ENCODE measurements at regions not wholly inside any gene's neighbourhood (a gene's known extent, or its start where the extent isn't known, plus 50 kb on each side); places are given as distances from the start of the nearest gene placed in this dataset.

DNA sequence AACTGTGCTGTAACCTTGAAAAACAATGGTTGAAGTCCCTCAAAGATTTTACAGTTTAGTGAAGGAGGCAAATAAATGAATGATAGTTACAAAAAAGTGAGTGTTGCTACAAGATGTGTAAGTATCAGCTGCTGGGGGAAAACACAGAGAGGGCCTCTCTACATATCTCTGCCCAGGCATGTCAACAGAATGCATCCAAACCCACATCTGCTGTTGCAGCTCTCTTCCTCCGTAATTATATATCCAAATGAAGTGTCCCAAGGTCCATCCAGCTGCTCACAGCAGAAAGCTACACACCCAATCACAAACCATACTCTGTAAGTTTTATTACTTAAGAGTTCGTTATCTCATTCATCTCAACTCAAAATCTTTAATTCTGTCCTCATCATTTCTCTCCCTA is 584.6 kb downstream of the ANXA1 start:
- TF ChIP-seq, protein P1, sequence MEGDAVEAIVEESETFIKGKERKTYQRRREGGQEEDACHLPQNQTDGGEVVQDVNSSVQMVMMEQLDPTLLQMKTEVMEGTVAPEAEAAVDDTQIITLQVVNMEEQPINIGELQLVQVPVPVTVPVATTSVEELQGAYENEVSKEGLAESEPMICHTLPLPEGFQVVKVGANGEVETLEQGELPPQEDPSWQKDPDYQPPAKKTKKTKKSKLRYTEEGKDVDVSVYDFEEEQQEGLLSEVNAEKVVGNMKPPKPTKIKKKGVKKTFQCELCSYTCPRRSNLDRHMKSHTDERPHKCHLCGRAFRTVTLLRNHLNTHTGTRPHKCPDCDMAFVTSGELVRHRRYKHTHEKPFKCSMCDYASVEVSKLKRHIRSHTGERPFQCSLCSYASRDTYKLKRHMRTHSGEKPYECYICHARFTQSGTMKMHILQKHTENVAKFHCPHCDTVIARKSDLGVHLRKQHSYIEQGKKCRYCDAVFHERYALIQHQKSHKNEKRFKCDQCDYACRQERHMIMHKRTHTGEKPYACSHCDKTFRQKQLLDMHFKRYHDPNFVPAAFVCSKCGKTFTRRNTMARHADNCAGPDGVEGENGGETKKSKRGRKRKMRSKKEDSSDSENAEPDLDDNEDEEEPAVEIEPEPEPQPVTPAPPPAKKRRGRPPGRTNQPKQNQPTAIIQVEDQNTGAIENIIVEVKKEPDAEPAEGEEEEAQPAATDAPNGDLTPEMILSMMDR (IDR thresholded peaks at IDR 0.05; ENCODE audit: insufficient read depth, low read length) = no peak
- DNase-seq (ENCODE audit: low read depth) = no peak
- H3K4me3 ChIP-seq (ENCODE audit: low read depth, low read length) = no peak overlapping the region

DNA sequence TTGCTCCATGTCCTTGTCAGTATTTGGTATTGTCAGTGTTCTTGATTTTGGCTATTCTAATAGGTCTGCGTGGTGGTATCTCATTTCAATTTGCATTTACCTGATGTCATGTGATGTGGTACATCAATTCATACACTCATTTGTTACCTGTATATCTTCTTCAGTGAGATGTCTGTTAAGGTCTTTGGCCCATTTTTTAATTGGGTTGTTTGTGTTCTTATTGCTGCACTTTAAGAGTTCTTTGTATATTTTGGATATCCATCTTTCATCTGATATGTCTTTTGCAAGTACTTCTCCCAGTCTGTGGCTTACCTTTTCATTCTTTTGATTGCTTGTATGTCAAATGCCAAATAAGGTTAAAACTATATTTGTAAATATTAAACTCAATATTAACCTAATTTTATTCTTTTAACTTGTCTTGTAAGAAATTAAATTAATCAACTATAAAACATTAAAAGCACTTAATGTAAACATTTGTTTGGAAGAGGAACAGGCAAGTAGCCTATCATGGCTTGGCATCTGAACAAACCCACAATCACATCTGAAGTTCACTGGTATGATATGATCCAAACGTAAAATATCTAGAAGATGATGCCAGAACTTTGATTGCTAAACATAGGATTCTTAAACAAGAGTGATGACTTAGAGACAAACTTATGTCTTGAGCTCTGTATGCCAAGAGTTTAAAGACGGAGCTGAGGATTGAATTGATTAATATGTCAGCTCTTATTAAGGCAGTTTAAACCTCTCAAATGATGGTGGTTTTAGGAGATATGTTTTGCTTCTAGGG is 587.3 kb downstream of the ANXA1 start:
- no peak overlapping the region for H3K4me3 ChIP-seq (ENCODE audit: low read depth, low read length)
- no peak for DNase-seq (ENCODE audit: low read depth)
- TF ChIP-seq, protein P1 (IDR thresholded peaks at IDR 0.05; ENCODE audit: insufficient read depth, low read length) = no peak

DNA sequence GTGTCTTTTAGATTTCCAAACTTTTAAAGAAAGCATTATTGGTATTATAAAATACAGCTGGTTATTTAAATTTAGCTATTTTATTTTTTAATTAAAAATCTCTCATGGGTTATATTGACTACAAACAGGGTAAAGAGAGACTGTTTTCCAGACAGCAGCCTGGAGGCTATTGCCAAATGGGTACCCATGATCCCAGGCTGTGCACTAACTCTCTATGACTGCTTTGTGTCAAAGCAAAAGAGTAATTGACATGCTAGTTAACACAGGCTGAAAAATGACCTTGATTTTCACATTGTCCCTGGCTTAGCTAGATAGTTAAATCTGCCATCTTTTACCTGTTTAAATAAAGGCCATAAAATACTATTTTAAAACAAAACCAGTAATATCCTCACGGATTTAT is 589.7 kb downstream of the ANXA1 start:
- H3K4me3 ChIP-seq (ENCODE audit: low read depth, low read length) = no peak overlapping the region
- TF ChIP-seq, protein P1 (IDR thresholded peaks at IDR 0.05; ENCODE audit: insufficient read depth, low read length) = no peak
- no peak for DNase-seq (ENCODE audit: low read depth)

DNA sequence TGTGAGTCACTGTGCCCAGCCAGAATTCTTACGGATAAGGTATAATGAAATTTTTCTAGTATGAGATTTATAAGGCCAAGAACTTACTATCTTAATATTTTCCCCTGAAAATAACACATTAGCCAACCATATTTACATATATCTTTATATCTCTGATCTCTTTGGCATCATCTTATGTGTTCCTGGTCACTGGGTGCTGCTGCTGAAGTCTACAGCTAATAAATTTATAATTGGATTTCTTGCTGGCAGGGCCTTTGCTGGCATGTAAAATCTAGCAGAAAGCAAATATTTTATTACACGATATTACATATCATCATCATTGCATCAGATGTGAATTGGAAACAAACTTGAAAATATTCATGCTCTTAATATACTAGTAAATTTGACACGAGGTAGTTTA is 590.7 kb downstream of the ANXA1 start:
- no peak for DNase-seq (ENCODE audit: low read depth)
- TF ChIP-seq, protein P1 (IDR thresholded peaks at IDR 0.05; ENCODE audit: insufficient read depth, low read length) = no peak
- no peak overlapping the region for H3K4me3 ChIP-seq (ENCODE audit: low read depth, low read length)

- no peak for DNase-seq (ENCODE audit: low read depth)
- TF ChIP-seq, protein P1 (IDR thresholded peaks at IDR 0.05; ENCODE audit: insufficient read depth, low read length) = no peak
- H3K4me3 ChIP-seq (ENCODE audit: low read depth, low read length) = no peak overlapping the region
These were observed 592.2 kb downstream of the ANXA1 start for GRCh38 chr9:73743826-73744225.

- no peak overlapping the region for H3K4me3 ChIP-seq (ENCODE audit: low read depth, low read length)
- TF ChIP-seq, protein P1 (IDR thresholded peaks at IDR 0.05; ENCODE audit: insufficient read depth, low read length) = no peak
- no peak for DNase-seq (ENCODE audit: low read depth)
These were observed 593.9 kb downstream of the ANXA1 start for GRCh38 chr9:73745598-73745997.

DNA sequence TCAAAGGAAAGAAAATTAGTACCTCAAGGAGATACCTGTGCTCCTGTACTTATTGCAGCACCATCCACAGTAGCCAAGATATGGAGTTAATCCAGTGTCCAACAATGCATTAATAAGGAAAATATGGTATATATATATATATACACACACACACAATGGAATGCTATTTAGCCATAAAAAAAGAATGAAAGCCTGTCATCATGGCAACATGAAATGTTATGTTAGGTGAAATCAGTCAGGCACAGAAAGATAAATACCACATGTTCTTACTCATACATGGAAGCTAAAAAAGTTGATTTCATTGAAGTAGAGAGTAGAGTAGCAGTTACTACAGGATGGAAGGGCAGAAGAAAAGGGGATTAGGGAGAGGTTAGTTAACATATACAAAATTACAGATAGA is 601.5 kb downstream of the ANXA1 start:
- TF ChIP-seq, protein P1 (IDR thresholded peaks at IDR 0.05; ENCODE audit: insufficient read depth, low read length) = no peak
- peak; percentile 26 for DNase-seq (ENCODE audit: low read depth)
- no peak overlapping the region for H3K4me3 ChIP-seq (ENCODE audit: low read depth, low read length)

All from fibroblast of the aortic adventitia (primary cell).